Dedifferentiated amniotic fluid mesenchymal stem cell (primary cell): ENCODE measurements at regions not wholly inside any gene's neighbourhood (a gene's known extent, or its start where the extent isn't known, plus 50 kb on each side); places are given as distances from the start of the nearest gene placed in this dataset.

Experiments used
- DNase-seq: peaks from one replicate; pipeline ENCODE4 v3.0.0-alpha.2; 2016; ENCODE audit errors: extremely low spot score

- no peak for DNase-seq
Measured at GRCh38 chr2:43129676-43130547, 96.5 kb downstream of the ZFP36L2 start.

- no peak for DNase-seq
Measured at GRCh38 chr2:43128559-43128955, 97.8 kb downstream of the ZFP36L2 start.

GRCh38 chr2:43127941-43128558 is 98.4 kb downstream of the ZFP36L2 start:
- DNase-seq = no peak

DNA sequence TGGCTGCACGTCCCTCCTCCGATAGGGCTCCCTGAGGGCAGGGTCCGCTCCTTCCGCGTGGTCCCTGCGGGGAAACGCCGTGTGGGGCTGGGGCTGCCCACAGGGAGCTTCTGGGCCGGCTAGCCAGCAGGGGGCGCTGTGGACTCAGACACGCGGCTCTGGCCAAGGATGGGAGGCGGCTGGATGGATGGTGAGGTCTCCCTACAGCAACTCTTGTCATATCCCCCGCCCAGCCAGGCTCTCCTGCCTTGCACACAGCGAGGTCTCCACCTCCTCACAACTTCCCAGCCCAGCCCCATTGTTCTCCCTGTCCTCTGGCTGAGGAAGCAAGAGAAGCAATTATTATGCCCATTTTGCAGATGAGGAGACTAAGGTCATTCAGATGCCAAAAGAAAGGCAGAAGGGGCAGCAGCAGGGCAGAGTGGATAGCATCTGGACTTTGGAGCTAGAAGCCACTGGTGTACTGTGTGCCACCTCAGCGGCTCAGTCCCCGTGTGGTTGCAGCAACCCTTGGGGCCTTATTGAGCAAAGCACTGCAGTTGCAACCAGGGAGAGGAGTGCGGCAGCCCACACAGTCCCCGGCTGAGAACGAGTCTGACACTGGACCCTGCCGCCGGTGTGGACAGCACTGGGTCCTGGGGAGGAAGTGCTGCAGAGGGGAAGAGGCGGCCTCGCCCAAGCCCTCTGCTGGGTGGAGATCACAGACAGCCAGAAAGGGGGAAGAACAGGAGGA is 99.0 kb downstream of the ZFP36L2 start:
- DNase-seq = no peak

- DNase-seq = no peak
Measured at GRCh38 chr2:43126817-43127207, 99.6 kb downstream of the ZFP36L2 start.

DNA sequence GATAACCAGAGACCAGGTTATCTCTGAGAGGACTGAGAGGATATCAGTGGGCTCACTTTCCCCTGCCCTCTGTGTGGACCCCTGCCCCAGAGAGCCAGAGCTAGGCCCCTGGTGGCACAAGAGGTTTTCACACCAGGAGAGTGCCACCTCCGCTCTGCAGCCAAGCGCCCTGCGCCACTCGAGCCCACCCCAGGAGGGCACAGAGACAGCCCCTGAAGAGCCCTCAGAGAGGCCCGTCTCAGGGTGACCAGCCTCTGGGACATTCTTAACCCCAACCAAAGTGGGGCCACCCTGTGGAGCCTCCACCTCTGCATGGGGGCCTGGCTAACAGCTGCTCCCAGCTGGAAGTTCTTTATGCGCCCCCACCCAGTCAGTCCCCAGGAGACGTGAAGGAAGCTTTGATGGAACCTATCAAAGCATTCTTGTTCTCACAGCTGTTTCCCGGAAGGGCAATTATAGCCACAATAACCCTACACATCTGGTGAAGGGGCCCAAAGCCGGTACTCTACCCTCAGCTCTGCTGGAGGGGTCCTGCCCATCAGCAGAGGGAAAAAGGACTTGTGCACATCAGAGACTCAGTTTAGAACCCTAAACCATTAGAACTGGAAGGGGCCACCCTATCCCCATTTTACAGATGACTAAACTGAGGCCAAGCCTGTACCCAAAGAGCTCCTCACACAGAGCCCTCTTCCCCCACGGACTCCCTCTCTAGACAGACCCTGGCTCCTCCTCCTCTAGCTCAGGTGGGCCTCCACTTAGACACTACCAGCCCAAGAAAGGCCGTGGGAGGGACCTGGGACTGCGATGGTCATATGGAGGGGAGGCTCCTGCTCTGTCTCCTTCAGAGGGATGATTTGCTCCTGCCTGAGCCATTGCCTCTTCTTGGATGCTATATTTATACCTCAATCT is 101.1 kb downstream of the ZFP36L2 start:
- no peak for DNase-seq

DNA sequence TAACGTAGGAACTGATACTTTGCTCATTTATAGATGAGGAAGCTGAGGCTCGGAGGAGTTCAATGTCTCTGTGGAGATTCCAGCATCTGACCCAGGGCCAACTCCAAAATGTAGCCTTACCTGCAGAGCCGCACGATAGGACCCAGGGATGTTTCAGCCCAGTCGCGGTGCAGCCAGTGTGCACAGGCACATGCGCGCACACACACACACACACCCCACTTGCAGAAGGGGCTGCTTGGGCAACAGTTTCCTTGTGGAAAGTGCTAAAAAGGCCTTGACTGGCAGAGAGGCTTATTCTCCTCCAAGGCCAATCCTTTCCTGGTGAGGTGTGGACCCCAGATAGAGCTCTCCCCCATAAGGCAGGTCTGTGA is 101.7 kb downstream of the ZFP36L2 start:
- no peak for DNase-seq

- no peak for DNase-seq
Measured at GRCh38 chr2:43123981-43124686, 102.3 kb downstream of the ZFP36L2 start.

- DNase-seq = no peak
Measured at GRCh38 chr2:43123486-43123885, 102.9 kb downstream of the ZFP36L2 start.

GRCh38 chr2:43123028-43123427 is 103.4 kb downstream of the ZFP36L2 start:
- no peak for DNase-seq

GRCh38 chr2:43121580-43122314 is 104.7 kb downstream of the ZFP36L2 start:
- no peak for DNase-seq

DNA sequence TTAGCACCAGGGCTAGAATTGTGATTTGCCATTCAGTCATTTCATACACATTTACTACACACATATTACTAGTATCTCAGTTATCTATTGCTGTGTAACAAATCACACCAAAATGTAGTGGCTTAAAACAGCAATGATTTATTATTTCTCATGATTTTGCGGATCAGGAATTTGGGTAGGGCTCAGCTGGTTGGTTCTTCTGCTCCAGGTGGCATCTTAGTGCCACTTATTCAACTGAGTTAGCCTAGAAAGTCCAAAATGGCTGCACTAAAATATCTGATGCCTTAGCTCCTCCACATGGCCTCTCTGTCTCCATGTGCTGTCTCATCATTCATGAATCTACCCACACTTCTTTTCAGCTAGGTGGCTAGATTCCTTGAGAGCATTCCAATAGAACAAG is 107.1 kb downstream of the ZFP36L2 start:
- no peak for DNase-seq

DNA sequence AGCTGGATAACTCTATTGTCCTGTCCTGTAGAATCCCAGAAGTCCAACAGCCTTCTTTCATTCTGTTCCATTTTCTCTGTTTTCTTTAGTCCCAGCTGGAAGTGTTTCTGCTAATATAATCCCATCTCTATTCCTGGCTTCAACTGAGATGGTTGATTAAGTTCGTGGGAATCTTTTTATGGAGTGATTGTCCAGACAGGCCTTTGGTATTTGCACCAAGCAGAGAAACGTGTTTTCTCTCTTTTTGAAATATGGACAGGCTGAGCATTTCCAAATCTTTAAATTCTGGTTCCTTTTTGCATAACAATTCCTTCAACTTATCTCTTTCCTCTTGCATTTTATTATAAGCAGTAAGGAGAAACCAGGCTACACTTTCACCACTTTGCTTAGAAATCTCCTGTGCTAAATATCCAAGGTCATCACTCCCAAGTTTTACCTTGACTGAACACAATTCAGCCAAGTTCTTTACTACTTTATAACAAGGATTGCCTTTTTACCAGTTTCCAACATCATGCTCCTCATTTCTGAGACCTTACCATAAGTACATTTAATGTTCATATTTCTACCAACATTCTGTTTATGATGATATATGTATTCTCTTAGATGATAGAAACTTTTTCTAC is 108.8 kb downstream of the ZFP36L2 start:
- no peak for DNase-seq

DNA sequence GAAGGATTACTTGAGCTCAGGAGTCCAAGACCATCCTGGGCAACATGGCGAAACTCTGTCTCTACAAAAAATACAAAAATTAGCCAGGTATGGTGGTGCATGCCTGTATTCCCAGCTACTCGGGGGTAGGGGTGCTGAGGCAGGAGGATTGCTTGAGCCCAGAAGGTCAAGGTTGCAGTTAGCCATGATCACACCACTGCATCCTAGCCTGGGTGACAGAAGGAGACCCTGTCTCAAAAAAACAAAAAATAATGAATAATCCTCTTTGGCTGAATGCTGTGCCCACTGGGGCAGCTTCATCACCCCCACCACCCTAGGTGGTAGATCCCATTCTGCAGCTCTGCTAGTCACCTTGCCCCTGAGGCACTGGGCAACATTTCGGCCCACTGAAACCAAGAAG is 109.4 kb downstream of the ZFP36L2 start:
- no peak for DNase-seq

DNA sequence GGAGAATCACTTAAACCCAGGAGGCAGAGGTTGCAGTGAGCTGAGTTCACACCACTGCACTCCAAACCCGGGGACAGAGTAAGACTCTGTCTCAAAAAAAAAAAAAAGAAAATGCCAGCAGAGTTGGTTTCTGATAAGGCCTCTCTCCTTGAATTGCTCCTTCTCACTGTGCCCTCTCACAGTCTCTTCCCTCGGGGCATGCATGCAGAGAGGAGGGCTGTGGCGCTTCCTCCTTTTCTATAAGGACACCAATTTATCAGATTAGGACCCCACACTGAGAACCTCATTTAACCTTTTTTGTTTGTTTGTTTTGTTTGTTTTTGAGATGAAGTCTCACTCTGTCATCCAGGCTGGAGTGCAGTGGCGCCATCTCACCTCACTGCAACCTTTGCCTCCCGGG is 110.5 kb downstream of the ZFP36L2 start:
- no peak for DNase-seq

DNA sequence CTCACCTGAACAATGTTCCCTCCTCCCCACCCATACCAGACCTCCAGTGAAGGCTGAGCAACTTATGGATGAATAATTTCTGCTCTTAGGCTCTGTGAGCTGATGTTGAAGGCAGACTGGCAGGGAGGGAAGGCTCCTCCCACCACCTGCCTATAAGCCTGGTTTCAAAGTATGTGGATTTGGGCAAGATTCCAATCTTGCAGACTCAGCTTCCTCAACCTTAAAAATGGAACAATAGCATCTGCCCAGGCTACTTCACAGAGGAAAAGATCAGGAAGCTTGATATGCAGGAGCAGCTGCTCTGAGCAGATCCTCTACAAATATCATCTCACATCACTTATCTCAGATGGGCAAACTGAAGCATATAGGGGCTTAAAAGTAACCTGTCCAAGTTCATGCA is 112.2 kb downstream of the ZFP36L2 start:
- no peak for DNase-seq

- DNase-seq = no peak
Measured at GRCh38 chr2:43111788-43112554, 114.4 kb downstream of the ZFP36L2 start.

GRCh38 chr2:43110442-43110871 is 115.9 kb downstream of the ZFP36L2 start:
- DNase-seq = peak; percentile 60

- DNase-seq = no peak
Measured at GRCh38 chr2:43109261-43109743, 117.1 kb downstream of the ZFP36L2 start.
